HepG2 (cell line): ENCODE measurements at regions not wholly inside any gene's neighbourhood (a gene's known extent, or its start where the extent isn't known, plus 50 kb on each side); places are given as distances from the start of the nearest gene placed in this dataset.

Source experiments
- AHDC1 ChIP-seq: sonication (generic); formaldehyde crosslinking; IDR thresholded peaks from 2 replicates; pipeline ENCODE4 v1.5.1; 2020; ENCODE audit warnings: mild to moderate bottlenecking, missing genetic modification reagents, borderline replicate concordance
- AKNA ChIP-seq: sonication (generic); formaldehyde crosslinking; IDR thresholded peaks from 2 replicates; pipeline ENCODE4 v1.4.0; 2020; ENCODE audit warnings: missing genetic modification reagents, borderline replicate concordance
- FIP1L1 ChIP-seq: fragments of 200-400 bp; formaldehyde crosslinking; IDR thresholded peaks from 2 replicates; pipeline ENCODE4 v1.6.1; 2018; ENCODE audit warnings: low read depth, mild to moderate bottlenecking, low read length, moderate library complexity, borderline replicate concordance; ENCODE audit not compliant: insufficient read depth
- HDAC2 ChIP-seq: sonication (generic); formaldehyde crosslinking; IDR thresholded peaks from 2 replicates; pipeline ENCODE4 v1.4.0; 2020; ENCODE audit warnings: missing genetic modification reagents
- KLF15 ChIP-seq: sonication (generic); formaldehyde crosslinking; IDR thresholded peaks from 2 replicates; pipeline ENCODE4 v1.8.1; 2023; ENCODE audit warnings: borderline replicate concordance, mild to moderate bottlenecking, inconsistent platforms, missing genetic modification reagents, mixed read lengths
- THAP7 ChIP-seq: sonication (generic); formaldehyde crosslinking; IDR thresholded peaks from 2 replicates; pipeline ENCODE4 v1.8.1; 2023; ENCODE audit warnings: mild to moderate bottlenecking, missing genetic modification reagents
- ZNF136 ChIP-seq: sonication (generic); formaldehyde crosslinking; IDR thresholded peaks from 2 replicates; pipeline ENCODE4 v1.8.1; 2022; ENCODE audit warnings: low read depth, mild to moderate bottlenecking, moderate library complexity, missing genetic modification reagents
- ZNF280D ChIP-seq: sonication (generic); formaldehyde crosslinking; IDR thresholded peaks from 2 replicates; pipeline ENCODE4 v1.5.1; 2020; ENCODE audit warnings: mild to moderate bottlenecking, missing genetic modification reagents
- ZNF354B ChIP-seq: sonication (generic); formaldehyde crosslinking; IDR thresholded peaks from 2 replicates; pipeline ENCODE4 v1.8.0; 2022; ENCODE audit warnings: mild to moderate bottlenecking, missing genetic modification reagents
- ZNF556 ChIP-seq: sonication (generic); formaldehyde crosslinking; IDR thresholded peaks from 2 replicates; pipeline ENCODE4 v1.4.0; 2020; ENCODE audit warnings: mild to moderate bottlenecking, missing genetic modification reagents, borderline replicate concordance
- ZNF703 ChIP-seq: sonication (generic); formaldehyde crosslinking; IDR thresholded peaks from 2 replicates; pipeline ENCODE4 v1.5.1; 2020; ENCODE audit warnings: missing genetic modification reagents, mild to moderate bottlenecking, moderate library complexity, borderline replicate concordance

- TF ChIP-seq ZNF280D (CRISPR knock-in tag), result no peak; the same call in 1 of the 2 replicates
- TF ChIP-seq KLF15, result no peak; the same call in 1 of the 2 replicates
- TF ChIP-seq ZNF556, result peak; percentile 93; the same call in 1 of the 2 replicates
- 0 out of 2 replicates have a peak, but pooled peaks have one; percentile 38 for TF ChIP-seq ZNF354B (CRISPR knock-in tag)
- peak; percentile 42; the same call in 1 of the 2 replicates for TF ChIP-seq ZNF136 (CRISPR knock-in tag)
- TF ChIP-seq HDAC2 (CRISPR knock-in tag), result peak; percentile 92
- no peak; the same call in 1 of the 2 replicates for TF ChIP-seq THAP7 (CRISPR knock-in tag)
- TF ChIP-seq AHDC1, result peak; percentile 98
- no peak for TF ChIP-seq FIP1L1
- TF ChIP-seq AKNA (CRISPR knock-in tag), result no peak
- TF ChIP-seq ZNF703 (CRISPR knock-in tag), result no peak
These were observed 55.8 kb upstream of the OR6J1 start (continued) for GRCh38 chr14:22699801-22700564.
